ENCODE measurements at regions not wholly inside any gene's neighbourhood (a gene's known extent, or its start where the extent isn't known, plus 50 kb on each side); places are given as distances from the start of the nearest gene placed in this dataset.

GRCh38 chr6:137704802-137705159, 162.3 kb upstream of the TNFAIP3 start:
- H3K4me1 ChIP-seq (ENCODE audit: low read depth) = no peaks in the 10 kb centered on the region
- DNase-seq = no peak
- no peak for ATAC-seq
- H3K9me3 ChIP-seq = no peaks in the 10 kb centered on the region
- intact Hi-C loops (cut with DNase I, micrococcal nuclease) = loop anchor here (5.0 kb wide), 3 partner anchors 168 to 243 kb away; no protein-coding TSS in a partner anchor
- no peak for TF ChIP-seq CTCF (IDR thresholded peaks at IDR 0.05)
- no peak overlapping the region for H3K4me3 ChIP-seq
- no peaks in the 10 kb centered on the region for H3K36me3 ChIP-seq (ENCODE audit: low read depth)

- H3K9me3 ChIP-seq = no peaks in the 10 kb centered on the region
- intact Hi-C loops (cut with DNase I, micrococcal nuclease) = loop anchor here (5.0 kb wide), 3 partner anchors 167 to 242 kb away; no protein-coding TSS in a partner anchor
These were observed 161.6 kb upstream of the TNFAIP3 start for GRCh38 chr6:137705160-137706082.

DNA sequence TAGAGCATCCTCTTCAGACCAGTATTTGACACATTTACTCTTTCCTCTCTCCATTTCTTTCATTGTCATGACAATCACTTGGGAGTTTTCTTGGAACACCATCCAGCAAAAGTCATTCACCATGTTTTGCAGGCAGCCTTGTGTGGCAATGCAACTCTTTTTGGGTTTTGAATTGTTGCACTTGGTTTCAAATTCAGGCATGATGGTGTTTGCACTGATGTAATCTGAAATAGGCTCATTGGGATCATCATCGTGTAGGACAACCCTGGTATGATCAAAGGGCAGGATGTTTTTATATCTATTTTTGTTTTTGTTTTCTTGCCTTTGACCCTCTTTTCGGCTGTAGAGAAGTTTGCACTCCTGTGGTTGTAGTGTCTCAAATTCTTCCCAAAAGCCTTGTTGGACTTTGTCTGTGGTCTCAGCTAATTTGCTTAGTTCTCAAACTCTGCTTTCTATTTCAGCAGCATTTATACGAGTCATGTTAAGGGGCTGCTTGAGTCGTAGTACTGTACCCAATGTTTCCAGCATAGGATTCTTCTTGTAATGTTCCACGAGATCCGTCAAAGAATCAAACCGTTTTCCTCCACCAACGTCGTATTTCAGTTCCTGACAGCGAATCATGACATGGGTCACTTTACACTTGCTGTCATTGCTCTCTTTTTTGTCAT, 160.8 kb upstream of the TNFAIP3 start:
- intact Hi-C loops (cut with DNase I, micrococcal nuclease) = loop anchor here (5.0 kb wide), 3 partner anchors 166 to 241 kb away; no protein-coding TSS in a partner anchor
- Histone ChIP-seq H3K4me3 (no peak overlapping the region), H3K36me3 (ENCODE audit: low read depth) (no peaks in the 10 kb centered on the region), H3K9me3 (no peaks in the 10 kb centered on the region), H3K4me1 (ENCODE audit: low read depth) (no peaks in the 10 kb centered on the region)
- no peak for DNase-seq
- TF ChIP-seq CTCF (IDR thresholded peaks at IDR 0.05) = no peak
- no peak for ATAC-seq

More at GRCh38 chr6:137705160-137706082, 161.6 kb upstream of the TNFAIP3 start:
- Histone ChIP-seq H3K4me3 (no peak overlapping the region), H3K4me1 (ENCODE audit: low read depth) (no peaks in the 10 kb centered on the region), H3K36me3 (ENCODE audit: low read depth) (no peaks in the 10 kb centered on the region)
- peak; percentile 61 to 79 (median 76) for DNase-seq
- peak; percentile 45 for TF ChIP-seq CTCF (IDR thresholded peaks at IDR 0.05)
- peak; percentile 69 for ATAC-seq

DNA sequence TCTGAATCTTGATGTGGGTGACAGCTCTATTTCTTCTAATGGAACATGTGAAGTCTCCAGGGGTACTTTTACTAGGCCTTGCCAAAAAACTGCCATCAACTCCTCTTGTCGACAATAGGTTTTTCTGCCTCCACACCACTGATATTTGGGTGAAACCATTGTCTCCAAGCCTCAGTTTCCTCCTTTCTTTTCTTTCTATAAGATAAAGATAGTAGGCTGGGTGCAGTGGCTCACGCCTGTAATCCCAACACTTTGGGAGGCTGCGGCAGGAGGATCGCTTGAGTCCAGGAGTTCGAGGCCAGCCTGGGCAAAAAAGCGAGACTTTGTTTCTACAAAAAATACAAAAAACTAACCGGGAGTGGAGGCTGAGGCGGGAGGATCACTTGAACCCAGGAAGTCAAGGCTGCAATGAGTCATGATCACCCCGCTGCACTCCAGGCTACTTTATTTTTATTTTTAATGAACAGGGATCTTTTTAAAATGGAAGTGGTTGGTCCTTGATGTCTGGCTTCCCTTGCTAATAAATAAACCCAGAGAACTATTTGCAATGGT, 159.9 kb upstream of the TNFAIP3 start:
- intact Hi-C loops (cut with DNase I, micrococcal nuclease) = loop anchor here (5.0 kb wide), 3 partner anchors 165 to 240 kb away; no protein-coding TSS in a partner anchor

More for the DNA sequence above, 159.9 kb upstream of the TNFAIP3 start:
- no peak for DNase-seq
- Histone ChIP-seq H3K9me3 (no peaks in the 10 kb centered on the region), H3K4me3 (no peak overlapping the region), H3K4me1 (ENCODE audit: low read depth) (no peaks in the 10 kb centered on the region), H3K36me3 (ENCODE audit: low read depth) (no peaks in the 10 kb centered on the region)
- no peak for ATAC-seq
- no peak for TF ChIP-seq CTCF (IDR thresholded peaks at IDR 0.05)
